Endothelial cell of umbilical vein (primary cell): ENCODE measurements at regions not wholly inside any gene's neighbourhood (a gene's known extent, or its start where the extent isn't known, plus 50 kb on each side); places are given as distances from the start of the nearest gene placed in this dataset.

Experiments
- BruUV-seq: library from RNA; stranded (reverse); fragments of 400-500 nt; replicated peaks from 2 replicates; lab custom pipeline; 2021; lab: Mats Ljungman, UMichigan
- CTCF ChIA-PET: fragments of 300-600, 350-600 bp; sonication (Branson Sonifier 250); formaldehyde crosslinking; loops from one replicate; lab custom pipeline; 2021; ENCODE audit warnings: antibody characterized with exemption, inconsistent platforms; lab: Charles Lee
- POLR2A ChIA-PET: fragments of 300-600, 350-600 bp; sonication (Branson Sonifier 250); formaldehyde crosslinking; loops from one replicate; lab custom pipeline; 2021; ENCODE audit warnings: antibody characterized with exemption, inconsistent platforms; lab: Charles Lee
- DNase-seq: peaks from one replicate; pipeline ENCODE4 v3.0.0-alpha.2; 2011; ENCODE audit warnings: low read depth, low spot score
- FAIRE-seq: peaks from 2 replicates; lab custom pipeline; 2011; peaks lifted over from hg19 to GRCh38; lab: Jason Lieb, UNC
- H2AFZ ChIP-seq: 2 replicates; pipeline ENCODE4 v1.6.0; 2012; ENCODE audit warnings: low read depth, low read length, control low read depth, inconsistent platforms
- H3K27ac ChIP-seq: 2 replicates; pipeline ENCODE4 v1.5.1; 2011; ENCODE audit warnings: low read depth, mild to moderate bottlenecking, control low read depth, low read length, moderate library complexity; ENCODE audit not compliant: insufficient read depth
- H3K27me3 ChIP-seq, 2 experiments: 2 replicates each; pipeline versions ENCODE4 v1.6.0 to v1.6.1; 2011; ENCODE audit warnings: low read length in 2 of 2, mixed read lengths in 1 of 2; ENCODE audit not compliant: control insufficient read depth in 2 of 2, insufficient read depth in 2 of 2
- H3K36me3 ChIP-seq, 2 experiments: 2 replicates in 1 of 2; 3 replicates in 1 of 2; pipeline ENCODE4 v1.5.1; 2011; ENCODE audit warnings: low read length in 2 of 2, mild to moderate bottlenecking in 1 of 2, moderate library complexity in 1 of 2; ENCODE audit not compliant: control insufficient read depth in 2 of 2, insufficient read depth in 2 of 2; ENCODE audit errors: extremely low read depth in 1 of 2
- H3K4me1 ChIP-seq: 3 replicates; pipeline ENCODE4 v1.5.1; 2011; ENCODE audit warnings: mild to moderate bottlenecking, low read length; ENCODE audit not compliant: control insufficient read depth, insufficient read depth; ENCODE audit errors: extremely low read depth
- H3K4me2 ChIP-seq: 2 replicates; pipeline ENCODE4 v1.6.1; 2011; ENCODE audit warnings: low read length, control low read depth, mixed read lengths; ENCODE audit not compliant: insufficient read depth
- H3K4me3 ChIP-seq, 3 experiments: fragments of 200-600 bp in 1 of 3; sonication (generic), shearing (Covaris generic) in 1 of 3; replicated peaks in 1 of 3; 2 replicates each; pipeline ENCODE4 v1.5.1; 2011 to 2016; ENCODE audit warnings: control low read depth in 3 of 3, low read length in 3 of 3, mild to moderate bottlenecking in 2 of 3, inconsistent platforms in 1 of 3, low read depth in 1 of 3, moderate library complexity in 1 of 3; ENCODE audit not compliant: insufficient read depth in 1 of 3
- H3K79me2 ChIP-seq: 2 replicates; pipeline ENCODE4 v1.6.0; 2012; ENCODE audit warnings: low read length, inconsistent platforms; ENCODE audit not compliant: control insufficient read depth, insufficient read depth
- H3K9ac ChIP-seq: replicated peaks from 2 replicates; pipeline ENCODE3; 2011; ENCODE audit warnings: low read length, control low read depth; ENCODE audit not compliant: insufficient read depth; ENCODE audit errors: extremely low read depth
- H3K9me1 ChIP-seq: replicated peaks from 3 replicates; pipeline ENCODE4 v1.6.0; 2011; ENCODE audit warnings: mild to moderate bottlenecking, low read length; ENCODE audit not compliant: control insufficient read depth, insufficient read depth; ENCODE audit errors: extremely low read depth
- H3K9me3 ChIP-seq: replicated peaks from 2 replicates; pipeline ENCODE4 v1.5.1; 2012; ENCODE audit warnings: low read length, inconsistent platforms; ENCODE audit not compliant: control insufficient read depth, insufficient read depth
- H4K20me1 ChIP-seq: replicated peaks from 2 replicates; pipeline ENCODE3; 2011; ENCODE audit warnings: mild to moderate bottlenecking, low read length; ENCODE audit not compliant: control insufficient read depth, insufficient read depth; ENCODE audit errors: extremely low read depth
- EZH2 ChIP-seq: IDR thresholded peaks from 2 replicates; pipeline ENCODE4 v1.6.1; 2012; ENCODE audit warnings: borderline replicate concordance, low read depth, mild to moderate bottlenecking, moderate library complexity, low read length, inconsistent platforms; ENCODE audit not compliant: severe bottlenecking
- FOS ChIP-seq: IDR thresholded peaks from 2 replicates; pipeline ENCODE4 v1.6.1; 2011; ENCODE audit warnings: mild to moderate bottlenecking, low read length, moderate library complexity, borderline replicate concordance; ENCODE audit not compliant: insufficient read depth
- GATA2 ChIP-seq: IDR thresholded peaks from 2 replicates; pipeline ENCODE4 v1.7.0; 2011; ENCODE audit warnings: low read depth, mild to moderate bottlenecking, moderate library complexity, mixed read lengths, low read length; ENCODE audit not compliant: insufficient read length, insufficient read depth
- JUN ChIP-seq: IDR thresholded peaks from 2 replicates; pipeline ENCODE4 v1.6.1; 2011; ENCODE audit warnings: borderline replicate concordance, low read depth; ENCODE audit not compliant: insufficient read length, insufficient read depth
- MYC ChIP-seq: IDR thresholded peaks from one replicate; pipeline ENCODE4 v1.6.1; 2011; ENCODE audit warnings: mild to moderate bottlenecking, low read depth, low read length
- POLR2A ChIP-seq: IDR thresholded peaks from 2 replicates; pipeline ENCODE4 v1.6.1; 2012; ENCODE audit warnings: low read depth, mild to moderate bottlenecking, control low read depth, low read length
- POLR2AphosphoS5 ChIP-seq: IDR thresholded peaks from 2 replicates; pipeline ENCODE4 v1.6.1; 2012; ENCODE audit warnings: low read depth, mild to moderate bottlenecking, control low read depth, low read length, moderate library complexity; ENCODE audit not compliant: insufficient read depth
- dilution Hi-C: fragments of 300-500 bp; cut with MboI; formaldehyde crosslinking; loops from one replicate; pipeline ENCODE4 v1.15.0; 2019; ENCODE audit warnings: low sequenced_read_pairs; ENCODE audit not compliant: extremely low pct_ligation_motif_present
- intact Hi-C: fragments of 100-400 bp; cut with micrococcal nuclease; formaldehyde crosslinking; loops from one replicate; pipeline ENCODE4 v1.10.0; 2022
- TF ChIP-seq, protein P1 (sequence below): IDR thresholded peaks from 2 replicates; pipeline ENCODE4 v1.6.1; 2011; ENCODE audit not compliant: insufficient read depth, insufficient read length
- TF ChIP-seq, protein P2 (sequence below), 2 donors: IDR thresholded peaks; 1 replicate in 1 of 2; 2 replicates in 1 of 2; pipeline ENCODE4 v1.5.1; 2011; ENCODE audit warnings: low read length in 2 of 2, mild to moderate bottlenecking in 2 of 2, moderate library complexity in 2 of 2, control low read depth in 1 of 2, inconsistent platforms in 1 of 2, low read depth in 1 of 2; ENCODE audit not compliant: insufficient read depth in 1 of 2; ENCODE audit errors: extremely low read depth in 1 of 2

DNA sequence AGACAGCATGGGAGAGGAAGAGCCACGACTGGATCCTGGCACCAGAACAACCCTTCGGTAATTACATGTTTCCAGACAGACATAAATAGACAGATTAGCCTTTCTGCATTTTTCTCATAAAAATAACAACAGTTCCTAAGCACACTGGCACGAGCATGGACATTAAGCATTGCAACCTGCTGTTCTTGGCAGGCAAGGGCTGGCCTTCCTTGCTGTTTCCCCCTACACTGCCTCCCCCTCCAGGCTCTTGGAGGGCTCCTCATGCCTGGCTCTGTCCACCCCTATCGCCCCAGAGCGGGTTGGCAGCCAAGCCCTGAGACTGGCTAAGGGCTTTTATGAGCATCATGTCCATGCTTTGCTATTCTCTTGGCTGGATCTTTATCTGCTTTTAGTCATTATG lies 89.6 kb downstream of the TTC32 start:
- no peaks in the 10 kb centered on the region for H3K9me3 ChIP-seq
- DNase-seq: no peak
- H3K9ac ChIP-seq: no peak overlapping the region
- POLR2A ChIA-PET: no interaction called here
- BruUV-seq: no TSS peak
- no peak overlapping the region for H3K4me3 ChIP-seq
- intact Hi-C loops (no loop called here), dilution Hi-C loops (no loop called here)
- TF ChIP-seq FOS: no peak
- TF ChIP-seq JUN: no peak
- no peak for TF ChIP-seq GATA2
- TF ChIP-seq MYC: no peak
- no peak for TF ChIP-seq POLR2A
- TF ChIP-seq, protein P1, sequence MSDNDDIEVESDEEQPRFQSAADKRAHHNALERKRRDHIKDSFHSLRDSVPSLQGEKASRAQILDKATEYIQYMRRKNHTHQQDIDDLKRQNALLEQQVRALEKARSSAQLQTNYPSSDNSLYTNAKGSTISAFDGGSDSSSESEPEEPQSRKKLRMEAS: no peak
- no peak for TF ChIP-seq POLR2AphosphoS5
- TF ChIP-seq, protein P2, sequence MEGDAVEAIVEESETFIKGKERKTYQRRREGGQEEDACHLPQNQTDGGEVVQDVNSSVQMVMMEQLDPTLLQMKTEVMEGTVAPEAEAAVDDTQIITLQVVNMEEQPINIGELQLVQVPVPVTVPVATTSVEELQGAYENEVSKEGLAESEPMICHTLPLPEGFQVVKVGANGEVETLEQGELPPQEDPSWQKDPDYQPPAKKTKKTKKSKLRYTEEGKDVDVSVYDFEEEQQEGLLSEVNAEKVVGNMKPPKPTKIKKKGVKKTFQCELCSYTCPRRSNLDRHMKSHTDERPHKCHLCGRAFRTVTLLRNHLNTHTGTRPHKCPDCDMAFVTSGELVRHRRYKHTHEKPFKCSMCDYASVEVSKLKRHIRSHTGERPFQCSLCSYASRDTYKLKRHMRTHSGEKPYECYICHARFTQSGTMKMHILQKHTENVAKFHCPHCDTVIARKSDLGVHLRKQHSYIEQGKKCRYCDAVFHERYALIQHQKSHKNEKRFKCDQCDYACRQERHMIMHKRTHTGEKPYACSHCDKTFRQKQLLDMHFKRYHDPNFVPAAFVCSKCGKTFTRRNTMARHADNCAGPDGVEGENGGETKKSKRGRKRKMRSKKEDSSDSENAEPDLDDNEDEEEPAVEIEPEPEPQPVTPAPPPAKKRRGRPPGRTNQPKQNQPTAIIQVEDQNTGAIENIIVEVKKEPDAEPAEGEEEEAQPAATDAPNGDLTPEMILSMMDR (IDR thresholded peaks at IDR 0.05; ENCODE audit: extremely low read depth in 1 of 2, insufficient read depth in 1 of 2, low read depth in 1 of 2, low read length in 2 of 2): no peak
- TF ChIP-seq EZH2: no peak
- no peaks in the 10 kb centered on the region for H3K4me1 ChIP-seq
- H3K27ac ChIP-seq: no peak overlapping the region
- no peaks in the 10 kb centered on the region for H3K36me3 ChIP-seq
- no peaks in the 10 kb centered on the region for H3K79me2 ChIP-seq
- H4K20me1 ChIP-seq: no peaks in the 10 kb centered on the region
- no peak for FAIRE-seq
- CTCF ChIA-PET: no interaction called here
- no peak overlapping the region for H2AFZ ChIP-seq
- no peak overlapping the region for H3K4me2 ChIP-seq
- H3K9me1 ChIP-seq: no peaks in the 10 kb centered on the region
- H3K27me3 ChIP-seq: peaks cover 0 to 3% of the 10 kb centered on the region in 2 experiments
